Stimulated activated CD8-positive, alpha-beta memory T cell treated with anti-CD3 and anti-CD28 coated beads, Interleukin-4, amount 100 ng/mL, for 48 hours (primary cell): ENCODE measurements at regions not wholly inside any gene's neighbourhood (a gene's known extent, or its start where the extent isn't known, plus 50 kb on each side); places are given as distances from the start of the nearest gene placed in this dataset.
"Not testable (repeated sequence)": the region's sequence is repeated elsewhere in the genome, so short reads cannot be mapped to it uniquely, and the experiment has no call there.

Experiments
- DNase-seq: peaks from one replicate; pipeline ENCODE4 v3.0.0-alpha.2; 2020

GRCh38 chr5:145652700-145653099, 182.4 kb downstream of the PRELID2 start:
- not testable (repeated sequence) for DNase-seq

DNA sequence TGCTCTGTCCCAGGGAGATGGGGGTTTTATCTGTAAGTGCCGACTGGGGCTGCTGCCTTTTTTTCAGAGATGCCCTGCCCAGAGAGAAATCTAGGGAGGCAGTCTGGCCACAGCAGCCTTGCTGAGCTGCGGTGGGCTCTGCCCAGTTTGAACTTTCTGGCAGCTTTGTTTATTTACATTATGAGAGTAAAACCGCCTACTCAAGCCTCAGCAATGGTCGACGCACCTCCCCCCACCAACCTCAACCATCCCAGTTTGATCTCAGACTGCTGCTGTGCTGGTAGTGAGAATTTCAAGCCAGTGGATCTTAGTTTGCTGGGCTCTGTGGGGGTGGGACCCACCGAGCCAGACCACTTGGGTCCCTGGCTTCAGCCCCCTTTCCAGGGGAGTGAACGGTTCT, 188.0 kb downstream of the PRELID2 start:
- DNase-seq = not testable (repeated sequence)

GRCh38 chr5:145643214-145643613, 191.9 kb downstream of the PRELID2 start:
- not testable (repeated sequence) for DNase-seq

DNA sequence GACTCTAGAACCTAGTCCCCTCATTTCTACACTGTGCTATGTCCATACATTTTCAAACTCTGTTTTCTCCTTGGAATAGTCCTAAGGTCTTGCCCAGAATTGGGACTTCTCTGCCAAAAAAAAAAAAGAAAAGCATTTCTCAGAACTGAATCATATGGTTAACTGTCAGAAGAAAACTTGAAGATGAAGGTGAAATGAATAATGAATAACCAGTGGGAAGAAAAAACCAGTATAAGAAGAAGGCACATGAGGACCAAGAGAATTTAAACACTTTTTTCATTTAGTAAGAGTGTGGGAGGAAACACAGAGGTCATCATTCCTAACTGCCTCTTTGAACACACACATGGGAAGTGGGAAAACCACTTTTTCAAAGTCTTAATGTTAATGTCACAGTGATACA, 197.7 kb downstream of the PRELID2 start:
- DNase-seq = no peak

GRCh38 chr5:145636371-145636770, 198.8 kb downstream of the PRELID2 start:
- DNase-seq = no peak

- no peak for DNase-seq
These were observed 201.7 kb downstream of the PRELID2 start for GRCh38 chr5:145633474-145633873.

- DNase-seq = no peak
These were observed 202.4 kb downstream of the PRELID2 start for GRCh38 chr5:145632701-145633100.

- DNase-seq = no peak
These were observed 206.1 kb downstream of the PRELID2 start for GRCh38 chr5:145629047-145629446.

DNA sequence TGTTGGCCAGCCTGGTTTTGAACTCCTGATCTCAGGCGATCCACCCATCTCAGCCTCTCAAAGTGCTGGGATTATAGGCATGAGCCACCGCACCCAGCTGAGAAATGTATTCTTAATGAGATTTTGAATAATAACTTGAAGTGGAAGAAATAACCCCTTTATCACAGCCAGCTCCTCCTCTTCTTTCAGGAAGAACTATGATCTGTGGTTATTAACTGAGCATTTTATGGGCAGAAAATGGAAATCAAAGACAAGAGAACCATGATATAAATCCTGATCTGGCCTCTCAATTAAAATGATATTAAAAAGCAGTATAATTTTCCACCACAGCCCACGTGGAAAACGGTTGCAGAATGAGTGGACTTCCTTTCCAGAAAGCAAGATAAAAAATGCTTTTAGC, 206.6 kb downstream of the PRELID2 start:
- no peak for DNase-seq

- no peak for DNase-seq
These were observed 215.3 kb downstream of the PRELID2 start for GRCh38 chr5:145619806-145620310.

GRCh38 chr5:145616739-145617138, 218.4 kb downstream of the PRELID2 start:
- not testable (repeated sequence) for DNase-seq

- no peak for DNase-seq
These were observed 236.2 kb downstream of the PRELID2 start for GRCh38 chr5:145598983-145599382.

DNA sequence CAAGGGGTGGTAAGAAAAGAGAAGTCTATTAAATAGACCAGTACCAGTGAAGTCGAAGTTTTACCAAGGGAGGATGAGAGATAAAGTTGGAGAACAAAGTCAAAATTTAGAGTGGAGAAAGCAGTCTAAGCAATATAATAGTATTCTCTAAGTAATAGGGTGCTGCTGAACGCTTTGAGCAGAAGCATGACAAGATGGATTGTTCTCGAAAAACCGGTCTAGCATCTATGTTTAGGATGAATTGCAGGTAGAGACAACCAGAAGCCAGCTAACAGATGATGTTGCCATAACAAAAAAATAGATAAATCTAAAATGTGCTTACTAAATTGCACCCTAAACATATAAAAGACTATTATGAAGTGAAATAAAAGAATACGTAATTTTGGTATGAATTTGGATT, 237.0 kb downstream of the PRELID2 start:
- DNase-seq = no peak

DNA sequence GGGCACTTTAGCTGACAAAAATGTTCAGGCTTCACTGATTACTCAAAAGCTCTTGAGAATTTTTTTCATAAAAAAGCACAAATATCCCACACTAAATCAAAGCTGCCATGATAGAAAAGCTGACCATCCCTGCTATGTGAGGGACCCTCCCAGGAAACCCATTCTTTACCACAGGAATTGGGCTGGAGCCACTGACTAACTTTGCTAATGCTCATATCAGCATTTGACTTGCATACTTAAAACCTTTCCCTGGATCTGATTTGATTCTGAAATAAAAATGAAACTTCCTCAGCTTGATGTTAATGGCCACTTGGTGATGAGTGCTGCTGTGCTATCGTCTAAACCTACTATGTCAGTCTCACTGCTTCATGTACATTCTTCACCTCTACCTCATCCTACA, 243.6 kb downstream of the PRELID2 start:
- DNase-seq = no peak

- no peak for DNase-seq
These were observed 246.1 kb downstream of the PRELID2 start for GRCh38 chr5:145589063-145589462.

DNA sequence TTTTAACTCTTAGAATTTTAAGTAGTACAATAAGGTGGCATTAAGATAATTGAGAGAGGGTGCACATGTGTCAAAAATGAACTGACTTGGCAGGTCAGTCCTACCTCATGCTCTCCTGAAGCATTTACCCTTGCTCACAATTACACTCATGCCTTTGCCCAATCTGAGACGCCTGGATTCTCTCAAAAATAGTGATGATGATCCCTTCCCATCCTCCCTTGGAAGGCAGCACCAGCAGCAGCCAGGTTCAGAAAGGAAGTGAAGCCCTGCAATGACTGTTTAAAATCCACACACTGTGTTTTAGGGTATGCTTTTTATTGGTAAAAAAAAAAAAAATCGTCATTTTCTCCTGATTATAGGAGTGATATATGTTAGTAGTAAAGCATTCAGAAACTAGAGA, 246.6 kb downstream of the PRELID2 start:
- DNase-seq = no peak

DNA sequence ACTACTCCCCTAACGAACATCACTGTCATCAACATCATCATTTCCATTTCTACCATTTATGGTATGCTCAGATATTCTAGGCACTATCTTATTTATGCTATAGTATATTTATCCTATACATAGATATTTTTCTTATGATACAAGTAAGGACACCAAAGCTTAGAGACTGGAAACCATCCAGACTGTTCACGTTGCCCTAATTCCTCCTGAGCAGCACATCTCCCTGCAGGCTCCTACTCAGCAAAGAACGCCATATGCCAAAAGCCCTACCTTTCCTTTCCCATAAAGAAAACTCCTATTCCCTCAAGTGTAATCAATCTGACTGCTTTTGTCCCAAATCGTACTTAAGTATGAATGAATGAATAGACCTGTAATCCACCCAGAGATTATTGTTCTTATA, 247.0 kb downstream of the PRELID2 start:
- no peak for DNase-seq

DNA sequence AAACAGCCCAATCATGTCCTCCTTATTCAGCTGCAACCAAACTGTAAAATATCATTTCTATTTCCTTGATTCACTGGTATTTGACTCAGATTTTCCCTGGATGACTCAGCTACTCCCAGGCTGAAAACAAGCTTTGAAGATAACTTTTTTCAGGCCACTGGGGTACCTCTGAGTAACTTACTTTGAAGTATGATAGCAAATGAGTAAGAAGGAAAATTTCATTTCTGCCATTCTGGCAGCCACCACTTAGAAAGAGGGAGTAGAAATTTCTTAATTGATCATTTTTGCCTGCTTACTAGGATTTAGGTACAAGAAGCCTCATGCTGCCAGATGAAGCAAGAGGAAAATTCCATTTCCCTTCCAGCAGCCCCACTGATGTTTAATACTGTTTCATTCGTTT, 247.4 kb downstream of the PRELID2 start:
- no peak for DNase-seq

DNA sequence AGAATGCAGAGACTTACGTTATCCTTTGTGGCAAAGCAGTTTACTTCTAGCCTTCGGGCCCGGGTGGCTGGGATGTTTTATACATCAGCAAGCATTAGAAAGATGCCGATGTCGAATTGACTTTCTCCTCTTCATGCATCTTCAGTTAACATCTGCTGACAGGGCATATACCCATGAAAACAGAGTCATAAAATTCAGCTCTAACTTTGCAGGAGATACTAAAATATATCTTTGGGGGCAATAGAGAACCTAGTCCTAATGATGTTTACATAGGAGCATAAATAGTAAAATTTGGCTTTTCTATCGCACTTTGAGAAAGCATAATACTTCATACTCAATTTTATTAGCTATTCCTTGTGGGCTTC, 247.9 kb downstream of the PRELID2 start:
- no peak for DNase-seq

GRCh38 chr5:145586661-145587307, 248.4 kb downstream of the PRELID2 start:
- no peak for DNase-seq

GRCh38 chr5:145585443-145586148, 249.5 kb downstream of the PRELID2 start:
- DNase-seq = no peak

DNA sequence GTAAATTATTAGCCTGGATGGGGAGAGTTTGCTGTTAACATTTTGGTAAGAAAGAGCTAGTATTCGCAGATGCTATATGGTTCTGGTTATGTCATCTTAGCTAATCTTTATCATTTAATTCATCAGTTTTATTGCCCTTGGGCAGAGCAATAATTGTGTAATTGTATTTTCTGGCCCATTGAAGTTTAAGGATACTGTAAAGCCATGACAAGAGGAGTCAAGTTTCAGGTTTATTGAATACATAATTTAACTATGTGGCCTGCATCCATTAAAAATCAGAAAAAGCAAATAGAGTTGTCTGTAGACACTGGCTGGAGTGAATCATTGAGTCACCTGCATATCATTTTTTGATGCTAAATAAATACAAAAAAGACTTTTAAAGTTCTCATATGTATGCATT, 255.8 kb downstream of the PRELID2 start:
- no peak for DNase-seq

GRCh38 chr5:145574889-145575573, 260.1 kb downstream of the PRELID2 start:
- DNase-seq = no peak

GRCh38 chr5:145568581-145568980, 266.6 kb downstream of the PRELID2 start:
- DNase-seq = no peak
